ENCODE measurements at regions not wholly inside any gene's neighbourhood (a gene's known extent, or its start where the extent isn't known, plus 50 kb on each side); places are given as distances from the start of the nearest gene placed in this dataset.

DNA sequence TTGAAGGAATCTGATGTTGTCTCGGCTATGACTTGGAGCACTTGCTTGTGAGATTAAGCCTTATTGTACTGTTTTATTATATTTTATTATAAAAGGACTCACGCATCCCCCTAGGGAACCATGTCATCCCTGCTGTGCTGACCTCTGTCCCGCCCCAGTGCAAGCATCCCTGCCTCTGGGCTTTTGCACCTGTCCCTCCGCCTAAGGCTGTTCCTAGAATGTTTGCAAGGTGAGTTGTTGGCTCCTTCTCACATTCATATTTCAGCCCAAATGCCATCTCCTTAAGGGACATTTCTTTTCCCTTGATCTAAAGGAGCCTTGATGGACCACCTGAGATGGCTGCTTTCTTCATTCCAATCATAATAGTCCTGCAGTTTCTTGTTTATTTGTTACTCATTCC, 236.9 kb upstream of the IGFBP3 start:
- TF ChIP-seq, protein P1, sequence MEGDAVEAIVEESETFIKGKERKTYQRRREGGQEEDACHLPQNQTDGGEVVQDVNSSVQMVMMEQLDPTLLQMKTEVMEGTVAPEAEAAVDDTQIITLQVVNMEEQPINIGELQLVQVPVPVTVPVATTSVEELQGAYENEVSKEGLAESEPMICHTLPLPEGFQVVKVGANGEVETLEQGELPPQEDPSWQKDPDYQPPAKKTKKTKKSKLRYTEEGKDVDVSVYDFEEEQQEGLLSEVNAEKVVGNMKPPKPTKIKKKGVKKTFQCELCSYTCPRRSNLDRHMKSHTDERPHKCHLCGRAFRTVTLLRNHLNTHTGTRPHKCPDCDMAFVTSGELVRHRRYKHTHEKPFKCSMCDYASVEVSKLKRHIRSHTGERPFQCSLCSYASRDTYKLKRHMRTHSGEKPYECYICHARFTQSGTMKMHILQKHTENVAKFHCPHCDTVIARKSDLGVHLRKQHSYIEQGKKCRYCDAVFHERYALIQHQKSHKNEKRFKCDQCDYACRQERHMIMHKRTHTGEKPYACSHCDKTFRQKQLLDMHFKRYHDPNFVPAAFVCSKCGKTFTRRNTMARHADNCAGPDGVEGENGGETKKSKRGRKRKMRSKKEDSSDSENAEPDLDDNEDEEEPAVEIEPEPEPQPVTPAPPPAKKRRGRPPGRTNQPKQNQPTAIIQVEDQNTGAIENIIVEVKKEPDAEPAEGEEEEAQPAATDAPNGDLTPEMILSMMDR (IDR thresholded peaks at IDR 0.05) = no peak
- no peak overlapping the region for H3K4me3 Mint-ChIP-seq (ENCODE audit: unreplicated experiment)
- no peak overlapping the region for H3K27ac Mint-ChIP-seq (ENCODE audit: unreplicated experiment)
- no peak for DNase-seq (ENCODE audit: extremely low spot score, unreplicated experiment)
- no peaks in the 10 kb centered on the region for H3K36me3 Mint-ChIP-seq (ENCODE audit: unreplicated experiment)
- no peaks in the 10 kb centered on the region for H3K27me3 Mint-ChIP-seq (ENCODE audit: unreplicated experiment)
- H3K9me3 Mint-ChIP-seq (ENCODE audit: unreplicated experiment) = peaks cover 4% of the 10 kb centered on the region
- peaks cover 14% of the 10 kb centered on the region for H3K4me1 Mint-ChIP-seq (ENCODE audit: unreplicated experiment)

DNA sequence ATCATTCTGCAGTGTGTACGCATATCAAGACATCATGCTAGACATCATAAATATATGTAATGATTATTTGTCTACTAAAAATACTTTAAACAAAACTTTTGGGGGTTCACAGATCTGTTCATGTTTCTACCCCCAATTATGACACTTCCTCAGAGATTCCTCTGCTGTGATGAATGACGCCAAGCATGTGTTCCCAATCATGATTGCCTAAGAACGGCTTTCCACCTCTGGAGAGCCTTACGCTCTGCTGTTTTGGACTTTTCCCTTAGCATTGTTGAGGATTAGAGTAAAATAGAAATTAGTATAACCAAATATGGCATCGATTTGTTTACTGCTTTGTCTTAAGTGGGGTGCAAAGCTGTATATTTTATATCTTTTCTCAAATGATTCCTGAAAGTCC, 236.3 kb upstream of the IGFBP3 start:
- peaks cover 4% of the 10 kb centered on the region for H3K9me3 Mint-ChIP-seq (ENCODE audit: unreplicated experiment)
- H3K27ac Mint-ChIP-seq (ENCODE audit: unreplicated experiment) = no peak overlapping the region

DNA sequence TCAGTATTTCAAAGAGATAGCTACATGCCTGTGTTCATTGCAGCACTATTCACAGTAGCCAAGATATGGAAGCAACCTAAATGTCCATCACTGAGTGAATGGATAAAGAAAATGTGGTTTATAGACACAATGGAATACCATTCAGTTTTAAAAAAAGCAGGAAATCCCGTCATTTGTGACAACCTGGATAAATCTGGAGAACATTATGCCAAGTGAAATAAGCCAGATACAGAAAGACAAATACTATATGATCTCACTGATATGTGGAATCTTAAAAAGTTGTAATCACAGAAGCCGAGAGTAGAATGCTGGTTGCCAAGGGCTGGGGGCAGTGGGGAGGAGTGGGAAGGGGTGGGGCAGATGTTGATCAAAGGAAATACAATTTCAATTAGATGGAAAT, 235.8 kb upstream of the IGFBP3 start:
- Mint-ChIP-seq H3K4me1 (ENCODE audit: unreplicated experiment) (peaks cover 20% of the 10 kb centered on the region), H3K9me3 (ENCODE audit: unreplicated experiment) (peaks cover 4% of the 10 kb centered on the region), H3K36me3 (ENCODE audit: unreplicated experiment) (no peaks in the 10 kb centered on the region), H3K27ac (ENCODE audit: unreplicated experiment) (no peak overlapping the region), H3K27me3 (ENCODE audit: unreplicated experiment) (no peaks in the 10 kb centered on the region), H3K4me3 (ENCODE audit: unreplicated experiment) (no peak overlapping the region)
- no peak for DNase-seq (ENCODE audit: extremely low spot score, unreplicated experiment)
- TF ChIP-seq, protein P1 (IDR thresholded peaks at IDR 0.05) = no peak

More for the DNA sequence above, 236.3 kb upstream of the IGFBP3 start:
- TF ChIP-seq, protein P1 (IDR thresholded peaks at IDR 0.05) = no peak
- Mint-ChIP-seq H3K4me3 (ENCODE audit: unreplicated experiment) (no peak overlapping the region), H3K4me1 (ENCODE audit: unreplicated experiment) (peaks cover 17% of the 10 kb centered on the region), H3K36me3 (ENCODE audit: unreplicated experiment) (no peaks in the 10 kb centered on the region), H3K27me3 (ENCODE audit: unreplicated experiment) (no peaks in the 10 kb centered on the region)
- DNase-seq (ENCODE audit: extremely low spot score, unreplicated experiment) = no peak

DNA sequence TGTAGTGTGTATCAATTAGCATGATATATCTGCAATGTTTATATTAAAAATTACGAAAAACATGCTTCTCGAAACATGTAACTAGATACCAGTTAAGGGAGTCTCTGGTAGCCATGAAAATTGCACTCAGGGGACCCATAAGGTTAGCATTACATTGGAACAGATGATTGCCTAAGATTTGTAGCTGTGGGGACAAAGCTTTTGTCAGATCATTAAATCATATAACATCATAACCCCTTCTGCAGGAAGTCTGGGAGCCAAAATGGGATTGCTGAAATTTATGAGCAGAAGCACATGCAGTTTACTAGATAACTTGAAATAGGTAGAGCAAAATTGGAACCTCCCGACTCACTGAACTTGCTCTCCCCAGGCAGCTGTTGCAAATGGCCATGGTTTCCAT, 235.0 kb upstream of the IGFBP3 start:
- Mint-ChIP-seq H3K36me3 (ENCODE audit: unreplicated experiment) (no peaks in the 10 kb centered on the region), H3K4me3 (ENCODE audit: unreplicated experiment) (no peak overlapping the region), H3K27me3 (ENCODE audit: unreplicated experiment) (no peaks in the 10 kb centered on the region), H3K9me3 (ENCODE audit: unreplicated experiment) (peaks cover 4% of the 10 kb centered on the region), H3K27ac (ENCODE audit: unreplicated experiment) (no peak overlapping the region), H3K4me1 (ENCODE audit: unreplicated experiment) (peaks cover 26% of the 10 kb centered on the region)
- no peak for DNase-seq (ENCODE audit: extremely low spot score, unreplicated experiment)
- TF ChIP-seq, protein P1 (IDR thresholded peaks at IDR 0.05) = no peak

DNA sequence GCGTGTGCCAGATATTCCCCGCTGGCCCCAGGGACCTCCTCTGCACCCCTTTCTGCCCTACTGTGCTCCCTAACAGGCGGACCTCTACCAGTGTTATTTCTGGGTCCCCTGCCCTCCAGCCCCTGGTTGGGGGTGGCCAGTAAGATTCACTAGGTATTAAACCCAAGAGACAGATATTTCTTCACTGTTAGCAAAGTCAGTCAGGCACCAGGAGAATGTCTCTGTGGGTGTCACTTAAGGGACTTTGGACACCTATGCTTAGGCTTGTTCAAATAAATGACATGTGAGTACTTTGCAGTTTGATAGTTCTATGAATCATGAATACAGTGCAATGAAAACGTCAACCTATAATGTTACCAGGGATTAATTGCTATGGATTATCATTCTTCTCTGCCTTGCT, 234.3 kb upstream of the IGFBP3 start:
- no peaks in the 10 kb centered on the region for H3K27me3 Mint-ChIP-seq (ENCODE audit: unreplicated experiment)
- no peak for DNase-seq (ENCODE audit: extremely low spot score, unreplicated experiment)
- peaks cover 2% of the 10 kb centered on the region for H3K36me3 Mint-ChIP-seq (ENCODE audit: unreplicated experiment)
- H3K4me1 Mint-ChIP-seq (ENCODE audit: unreplicated experiment) = peaks cover 33% of the 10 kb centered on the region
- peaks cover 4% of the 10 kb centered on the region for H3K9me3 Mint-ChIP-seq (ENCODE audit: unreplicated experiment)
- H3K4me3 Mint-ChIP-seq (ENCODE audit: unreplicated experiment) = no peak overlapping the region
- H3K27ac Mint-ChIP-seq (ENCODE audit: unreplicated experiment) = no peak overlapping the region
- TF ChIP-seq, protein P1 (IDR thresholded peaks at IDR 0.05) = no peak
